NCI-H128 (cell line): ENCODE measurements at regions not wholly inside any gene's neighbourhood (a gene's known extent, or its start where the extent isn't known, plus 50 kb on each side); places are given as distances from the start of the nearest gene placed in this dataset.

Experiments used
- DNase-seq: peaks from one replicate; lab custom pipeline; 2025; ENCODE audit not compliant: unreplicated experiment; lab: John Stamatoyannopoulos, UW

GRCh38 chr18:45298986-45299385 is 316.3 kb upstream of the SLC14A2 start:
- no peak for DNase-seq

- no peak for DNase-seq
Observed at GRCh38 chr18:45303026-45303425, 312.2 kb upstream of the SLC14A2 start.

GRCh38 chr18:45304558-45304957 is 310.7 kb upstream of the SLC14A2 start:
- DNase-seq = no peak

- no peak for DNase-seq
Observed at GRCh38 chr18:45312555-45313126, 302.6 kb upstream of the SLC14A2 start.

- no peak for DNase-seq
Observed at GRCh38 chr18:45316127-45316526, 299.1 kb upstream of the SLC14A2 start.

GRCh38 chr18:45317948-45318640 is 297.2 kb upstream of the SLC14A2 start:
- DNase-seq = no peak

GRCh38 chr18:45320724-45321123 is 294.6 kb upstream of the SLC14A2 start:
- no peak for DNase-seq

GRCh38 chr18:45321520-45321919 is 293.8 kb upstream of the SLC14A2 start:
- no peak for DNase-seq

GRCh38 chr18:45322343-45322742 is 292.9 kb upstream of the SLC14A2 start:
- no peak for DNase-seq

- DNase-seq = no peak
Observed at GRCh38 chr18:45324101-45324494, 291.2 kb upstream of the SLC14A2 start.

GRCh38 chr18:45324495-45325113 is 290.7 kb upstream of the SLC14A2 start:
- peak; percentile 24 for DNase-seq

GRCh38 chr18:45325778-45326177 is 289.5 kb upstream of the SLC14A2 start:
- no peak for DNase-seq

- DNase-seq = no peak
Observed at GRCh38 chr18:45326505-45326904, 288.8 kb upstream of the SLC14A2 start.

GRCh38 chr18:45328296-45328695 is 287.0 kb upstream of the SLC14A2 start:
- DNase-seq = no peak

- DNase-seq = no peak
Observed at GRCh38 chr18:45328811-45329210, 286.5 kb upstream of the SLC14A2 start.

GRCh38 chr18:45329316-45329715 is 286.0 kb upstream of the SLC14A2 start:
- DNase-seq = no peak

- no peak for DNase-seq
Observed at GRCh38 chr18:45330170-45330594, 285.1 kb upstream of the SLC14A2 start.

- DNase-seq = no peak
Observed at GRCh38 chr18:45332871-45333270, 282.4 kb upstream of the SLC14A2 start.

GRCh38 chr18:45334191-45334590 is 281.1 kb upstream of the SLC14A2 start:
- DNase-seq = no peak

GRCh38 chr18:45335282-45336043 is 279.8 kb upstream of the SLC14A2 start:
- DNase-seq = no peak

- no peak for DNase-seq
Observed at GRCh38 chr18:45336448-45336847, 278.8 kb upstream of the SLC14A2 start.

GRCh38 chr18:45337477-45337876 is 277.8 kb upstream of the SLC14A2 start:
- DNase-seq = no peak
